ENCODE measurements at regions not wholly inside any gene's neighbourhood (a gene's known extent, or its start where the extent isn't known, plus 50 kb on each side); places are given as distances from the start of the nearest gene placed in this dataset.
A peak's percentile ranks its signal among the peaks of the same experiment; 100 is the strongest.

DNA sequence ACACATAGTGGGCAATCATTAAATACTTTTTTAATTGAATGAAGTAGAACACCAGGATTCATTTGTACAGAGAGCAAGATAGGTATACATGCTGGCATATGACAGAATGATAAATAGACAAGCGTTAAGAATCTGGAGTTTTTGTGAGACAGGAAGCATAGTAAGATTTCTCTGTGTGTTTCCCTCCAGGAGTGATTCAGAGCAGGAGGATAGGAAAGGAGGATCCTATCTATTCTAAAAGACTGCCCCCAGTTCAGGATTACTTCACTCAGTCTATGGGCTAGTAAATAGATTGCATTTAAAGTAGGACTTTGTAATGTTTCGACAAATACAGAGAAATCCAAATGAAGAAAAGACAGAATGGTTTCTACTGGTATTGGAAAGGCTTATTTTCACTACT is 423.7 kb downstream of the PDGFC start:
- Histone ChIP-seq H3K9me2 (ENCODE audit: insufficient read depth) (no peaks in the 10 kb centered on the region), H3K4me3 (replicated peaks in 1 of 2; ENCODE audit: low read depth in 1 of 2, low read length in 2 of 2) (no peak overlapping the region), H4K20me1 (ENCODE audit: insufficient read depth) (no peaks in the 10 kb centered on the region), H3K9me3 (ENCODE audit: control insufficient read depth in 1 of 2, insufficient read depth in 1 of 2, low read depth in 1 of 2, low read length in 2 of 2) (no peaks in the 10 kb centered on the region), H2AFZ (ENCODE audit: low read depth, low read length, poor library complexity, severe bottlenecking) (peak overlapping the region; percentile 42), H3K27ac (ENCODE audit: low read depth, low read length) (no peak overlapping the region), H3K4me1 (ENCODE audit: control insufficient read depth in 1 of 2, insufficient read depth in 2 of 2, low read length in 2 of 2) (peaks cover 0 to 10% of the 10 kb centered on the region in 2 experiments; a peak in 2 of 4 replicates), H3K36me3 (ENCODE audit: control insufficient read depth in 1 of 2, insufficient read depth in 2 of 2, low read length in 2 of 2) (no peaks in the 10 kb centered on the region), H3K79me2 (ENCODE audit: insufficient read depth, low read length) (no peaks in the 10 kb centered on the region), H3K9ac (ENCODE audit: low read length) (no peak overlapping the region), H3K27me3 (ENCODE audit: insufficient read depth, low read length) (no peaks in the 10 kb centered on the region), H3K4me2 (ENCODE audit: low read length) (peak overlapping the region; percentile 18; the same call in 1 of the 2 replicates)
- BruUV-seq (replicated peaks) = no TSS peak
- CTCF ChIA-PET = no interaction called here
- RAD21 ChIA-PET (ENCODE audit: low non-redundant PET in 1 of 2, low total read pairs in 2 of 2, uncharacterized antibody in 2 of 2, unreplicated experiment in 2 of 2) = no interaction called here
- POLR2A ChIA-PET = no interaction called here
- intact Hi-C loops (cut with micrococcal nuclease) = no loop called here
- no peak for DNase-seq (ENCODE audit: low read depth, low spot score)
- no peak for ATAC-seq
- no peak for TF ChIP-seq TCF7L2 (IDR thresholded peaks at IDR 0.05; ENCODE audit: borderline replicate concordance, extremely low read depth, insufficient read depth, insufficient read length)
- TF ChIP-seq JUND (IDR thresholded peaks at IDR 0.05) = no peak
- TF ChIP-seq ZFX (IDR thresholded peaks at IDR 0.05) = no peak
- TF ChIP-seq RAD21 (IDR thresholded peaks at IDR 0.05; ENCODE audit: low read depth) = no peak
- no peak for TF ChIP-seq YY1 (IDR thresholded peaks at IDR 0.05; ENCODE audit: extremely low read depth, insufficient replicate concordance, low read depth, low read length)
- TF ChIP-seq, protein P1, sequence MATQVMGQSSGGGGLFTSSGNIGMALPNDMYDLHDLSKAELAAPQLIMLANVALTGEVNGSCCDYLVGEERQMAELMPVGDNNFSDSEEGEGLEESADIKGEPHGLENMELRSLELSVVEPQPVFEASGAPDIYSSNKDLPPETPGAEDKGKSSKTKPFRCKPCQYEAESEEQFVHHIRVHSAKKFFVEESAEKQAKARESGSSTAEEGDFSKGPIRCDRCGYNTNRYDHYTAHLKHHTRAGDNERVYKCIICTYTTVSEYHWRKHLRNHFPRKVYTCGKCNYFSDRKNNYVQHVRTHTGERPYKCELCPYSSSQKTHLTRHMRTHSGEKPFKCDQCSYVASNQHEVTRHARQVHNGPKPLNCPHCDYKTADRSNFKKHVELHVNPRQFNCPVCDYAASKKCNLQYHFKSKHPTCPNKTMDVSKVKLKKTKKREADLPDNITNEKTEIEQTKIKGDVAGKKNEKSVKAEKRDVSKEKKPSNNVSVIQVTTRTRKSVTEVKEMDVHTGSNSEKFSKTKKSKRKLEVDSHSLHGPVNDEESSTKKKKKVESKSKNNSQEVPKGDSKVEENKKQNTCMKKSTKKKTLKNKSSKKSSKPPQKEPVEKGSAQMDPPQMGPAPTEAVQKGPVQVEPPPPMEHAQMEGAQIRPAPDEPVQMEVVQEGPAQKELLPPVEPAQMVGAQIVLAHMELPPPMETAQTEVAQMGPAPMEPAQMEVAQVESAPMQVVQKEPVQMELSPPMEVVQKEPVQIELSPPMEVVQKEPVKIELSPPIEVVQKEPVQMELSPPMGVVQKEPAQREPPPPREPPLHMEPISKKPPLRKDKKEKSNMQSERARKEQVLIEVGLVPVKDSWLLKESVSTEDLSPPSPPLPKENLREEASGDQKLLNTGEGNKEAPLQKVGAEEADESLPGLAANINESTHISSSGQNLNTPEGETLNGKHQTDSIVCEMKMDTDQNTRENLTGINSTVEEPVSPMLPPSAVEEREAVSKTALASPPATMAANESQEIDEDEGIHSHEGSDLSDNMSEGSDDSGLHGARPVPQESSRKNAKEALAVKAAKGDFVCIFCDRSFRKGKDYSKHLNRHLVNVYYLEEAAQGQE (IDR thresholded peaks at IDR 0.05; ENCODE audit: low read depth) = no peak
- no peak for TF ChIP-seq POLR2AphosphoS5 (IDR thresholded peaks at IDR 0.05; ENCODE audit: low read depth, low read length)
- no peak for TF ChIP-seq POLR2A (IDR thresholded peaks at IDR 0.05; ENCODE audit: borderline replicate concordance, extremely low read depth, insufficient read depth, insufficient read length)
- TF ChIP-seq EGR1 (IDR thresholded peaks at IDR 0.05; ENCODE audit: low read depth) = no peak
- TF ChIP-seq, protein P2, sequence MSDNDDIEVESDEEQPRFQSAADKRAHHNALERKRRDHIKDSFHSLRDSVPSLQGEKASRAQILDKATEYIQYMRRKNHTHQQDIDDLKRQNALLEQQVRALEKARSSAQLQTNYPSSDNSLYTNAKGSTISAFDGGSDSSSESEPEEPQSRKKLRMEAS (IDR thresholded peaks at IDR 0.05) = no peak
- no peak for TF ChIP-seq EZH2 (IDR thresholded peaks at IDR 0.05)
- no peak for TF ChIP-seq EZH2phosphoT487 (IDR thresholded peaks at IDR 0.05; ENCODE audit: borderline replicate concordance)
- TF ChIP-seq SRF (IDR thresholded peaks at IDR 0.05; ENCODE audit: low read depth) = no peak
- TF ChIP-seq ELF1 (IDR thresholded peaks at IDR 0.05; ENCODE audit: borderline replicate concordance, low read depth) = no peak
- TF ChIP-seq ZNF274 (IDR thresholded peaks at IDR 0.05; ENCODE audit: low read depth, low read length) = no peak
- TF ChIP-seq, protein P3, sequence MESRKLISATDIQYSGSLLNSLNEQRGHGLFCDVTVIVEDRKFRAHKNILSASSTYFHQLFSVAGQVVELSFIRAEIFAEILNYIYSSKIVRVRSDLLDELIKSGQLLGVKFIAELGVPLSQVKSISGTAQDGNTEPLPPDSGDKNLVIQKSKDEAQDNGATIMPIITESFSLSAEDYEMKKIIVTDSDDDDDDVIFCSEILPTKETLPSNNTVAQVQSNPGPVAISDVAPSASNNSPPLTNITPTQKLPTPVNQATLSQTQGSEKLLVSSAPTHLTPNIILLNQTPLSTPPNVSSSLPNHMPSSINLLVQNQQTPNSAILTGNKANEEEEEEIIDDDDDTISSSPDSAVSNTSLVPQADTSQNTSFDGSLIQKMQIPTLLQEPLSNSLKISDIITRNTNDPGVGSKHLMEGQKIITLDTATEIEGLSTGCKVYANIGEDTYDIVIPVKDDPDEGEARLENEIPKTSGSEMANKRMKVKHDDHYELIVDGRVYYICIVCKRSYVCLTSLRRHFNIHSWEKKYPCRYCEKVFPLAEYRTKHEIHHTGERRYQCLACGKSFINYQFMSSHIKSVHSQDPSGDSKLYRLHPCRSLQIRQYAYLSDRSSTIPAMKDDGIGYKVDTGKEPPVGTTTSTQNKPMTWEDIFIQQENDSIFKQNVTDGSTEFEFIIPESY (IDR thresholded peaks at IDR 0.05; ENCODE audit: extremely low read depth, insufficient replicate concordance, low read length) = no peak

Data from HCT116 (cell line).